Hematopoietic multipotent progenitor cell treated with erythropoietin and hydrocortisone succinate and interleukin-3 and kit ligand, for 15 days (in vitro differentiated cells): ENCODE measurements at regions not wholly inside any gene's neighbourhood (a gene's known extent, or its start where the extent isn't known, plus 50 kb on each side); places are given as distances from the start of the nearest gene placed in this dataset.

Source experiments
- DNase-seq: peaks from one replicate; pipeline ENCODE4 v3.0.0-alpha.2; 2015; ENCODE audit warnings: low spot score

GRCh38 chr1:182260516-182260915 is 131.1 kb downstream of the GLUL start:
- DNase-seq: no peak

DNA sequence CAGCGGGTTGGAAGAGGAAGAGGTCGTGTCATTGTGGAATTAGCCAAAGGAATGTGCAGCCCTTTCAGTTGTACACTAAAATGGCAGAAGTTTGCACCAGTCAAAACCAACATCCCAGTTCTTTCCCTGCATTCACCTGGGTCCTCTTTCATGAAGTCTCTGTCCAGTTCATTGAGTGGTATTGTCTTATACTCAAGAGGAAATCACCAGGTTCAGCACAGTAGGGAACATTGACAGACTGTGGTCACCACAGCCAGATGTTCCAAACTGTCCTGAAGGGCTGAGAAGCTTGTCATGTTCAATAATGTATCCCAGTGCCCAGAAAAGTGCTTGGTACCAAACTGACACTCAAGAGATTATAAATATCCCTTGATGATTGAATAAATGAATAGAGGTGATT is 131.6 kb downstream of the GLUL start:
- DNase-seq: peak; percentile 27

- peak; percentile 94 for DNase-seq
These were observed 132.2 kb downstream of the GLUL start for GRCh38 chr1:182259229-182259872.

GRCh38 chr1:182257369-182258063 is 134.1 kb downstream of the GLUL start:
- DNase-seq: peak; percentile 73

DNA sequence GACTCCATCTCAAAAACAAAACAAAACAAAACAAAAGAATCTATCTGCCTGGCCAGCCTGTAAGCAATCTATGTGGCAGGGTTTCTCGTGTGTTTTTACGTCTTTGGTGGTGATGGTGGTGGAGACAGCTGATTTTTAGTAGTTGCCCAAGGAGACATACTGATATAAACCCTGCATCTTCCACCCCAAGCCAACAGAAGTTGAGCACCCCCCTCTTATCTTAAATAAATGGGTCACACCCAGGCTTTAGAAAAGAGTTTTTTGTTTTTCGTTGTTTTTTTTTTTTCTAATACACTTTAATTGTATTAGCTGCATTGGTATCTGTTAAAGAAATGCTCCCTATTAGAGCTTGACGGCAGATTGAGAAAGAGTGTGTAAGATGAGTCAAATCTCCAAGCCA is 134.7 kb downstream of the GLUL start:
- no peak for DNase-seq

DNA sequence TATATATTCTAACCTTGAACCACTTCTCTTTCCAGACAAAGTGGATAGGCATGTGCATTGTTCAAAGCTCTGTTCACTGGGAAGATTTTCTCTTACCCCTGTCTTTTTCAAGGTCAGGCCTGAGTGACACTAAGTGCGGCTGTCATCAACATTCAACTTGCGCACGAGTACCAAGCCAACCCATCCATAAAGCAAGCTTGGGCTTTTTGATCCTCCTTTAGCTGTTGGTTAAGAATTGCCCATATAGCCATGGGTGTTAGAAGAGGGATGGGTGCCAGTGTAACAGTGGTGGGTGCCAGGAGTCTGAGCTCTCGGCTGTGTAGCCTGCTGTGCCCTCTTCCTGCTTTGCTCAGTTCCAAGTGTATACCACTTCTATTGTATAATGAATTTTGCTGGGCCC is 136.1 kb downstream of the GLUL start:
- DNase-seq: no peak

DNA sequence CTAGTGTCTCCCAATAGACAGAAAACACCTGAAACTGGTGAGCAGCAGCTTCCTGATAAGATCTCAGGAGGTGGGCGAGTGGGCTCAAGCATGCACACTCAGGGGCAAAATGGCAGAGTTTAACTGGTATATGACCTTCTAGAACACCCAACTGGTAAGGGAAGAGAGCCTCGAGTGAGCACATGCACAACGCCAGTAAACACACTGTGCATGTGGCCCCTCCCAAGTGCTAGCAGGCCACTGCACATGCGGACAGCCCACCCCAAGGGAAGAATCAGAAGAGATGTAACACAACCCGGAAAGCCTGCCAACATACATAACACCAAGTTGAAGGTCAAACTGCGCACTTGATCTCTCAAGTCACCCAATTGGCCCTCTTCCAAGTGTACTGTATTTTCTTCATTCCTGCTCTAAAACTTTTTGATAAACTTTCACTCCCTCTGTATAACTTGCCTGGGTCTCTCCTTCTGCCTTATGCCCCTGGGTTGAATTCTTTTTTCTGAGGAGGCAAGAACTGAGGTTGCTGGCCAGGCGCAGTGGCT is 138.2 kb downstream of the GLUL start:
- DNase-seq: peak; percentile 71

DNA sequence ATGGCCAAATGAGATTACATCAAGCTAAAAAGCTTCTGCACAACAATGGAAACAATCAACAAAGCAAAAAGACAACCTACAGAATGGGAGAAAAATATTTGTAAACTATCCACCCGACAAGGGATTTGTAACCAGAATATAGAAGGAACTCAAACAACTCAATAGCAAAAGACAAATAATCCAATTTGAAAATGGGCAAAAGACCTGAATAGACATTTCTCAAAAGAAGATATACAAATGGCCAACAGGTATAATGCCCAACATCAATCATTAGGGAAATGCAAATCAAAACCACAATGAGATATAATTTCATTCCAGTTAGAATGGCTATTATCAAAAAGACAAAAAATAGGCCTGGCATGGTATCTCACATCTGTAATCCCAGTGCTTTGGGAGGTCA is 140.0 kb downstream of the GLUL start:
- no peak for DNase-seq

GRCh38 chr1:182249201-182249676 is 142.4 kb downstream of the GLUL start:
- DNase-seq: peak; percentile 43

DNA sequence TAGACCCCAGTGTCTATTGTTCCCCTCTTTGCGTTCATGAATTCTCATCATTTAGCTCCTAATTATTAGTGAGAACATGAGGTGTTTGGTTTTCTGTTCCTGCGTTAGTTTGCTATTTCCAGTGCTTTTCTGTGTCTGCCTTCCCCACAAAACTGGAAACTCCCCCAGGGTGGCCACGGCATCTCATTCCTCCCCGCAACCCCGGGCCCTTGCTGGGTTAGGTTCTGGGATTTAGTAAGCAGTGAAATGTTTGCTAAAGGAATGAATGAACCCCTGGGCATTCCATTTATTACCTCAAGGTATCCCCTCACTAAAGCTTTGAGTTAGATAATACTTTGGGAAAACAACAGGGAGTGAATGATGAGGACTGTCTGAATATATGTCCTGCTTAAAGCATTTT is 142.9 kb downstream of the GLUL start:
- DNase-seq: no peak

- peak; percentile 47 for DNase-seq
These were observed 143.8 kb downstream of the GLUL start for GRCh38 chr1:182247813-182248212.

DNA sequence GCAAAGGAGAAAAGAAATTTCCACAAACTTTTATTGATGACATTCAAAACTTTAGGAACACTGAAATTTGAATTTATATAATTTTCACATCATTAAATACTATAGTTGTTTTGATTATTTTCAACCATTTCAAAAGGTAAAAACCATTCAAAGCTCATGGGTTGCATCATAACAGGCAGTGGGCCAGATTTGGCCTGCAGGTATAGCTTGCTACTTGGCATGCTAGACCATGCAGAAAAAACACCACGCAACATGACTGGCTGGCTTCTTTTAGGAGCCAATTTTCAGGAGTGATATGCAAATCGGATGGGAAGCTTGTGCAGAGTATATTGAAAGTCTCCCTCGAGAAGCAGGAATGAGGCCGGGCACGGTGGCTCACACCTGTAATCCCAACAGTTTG is 144.8 kb downstream of the GLUL start:
- no peak for DNase-seq

DNA sequence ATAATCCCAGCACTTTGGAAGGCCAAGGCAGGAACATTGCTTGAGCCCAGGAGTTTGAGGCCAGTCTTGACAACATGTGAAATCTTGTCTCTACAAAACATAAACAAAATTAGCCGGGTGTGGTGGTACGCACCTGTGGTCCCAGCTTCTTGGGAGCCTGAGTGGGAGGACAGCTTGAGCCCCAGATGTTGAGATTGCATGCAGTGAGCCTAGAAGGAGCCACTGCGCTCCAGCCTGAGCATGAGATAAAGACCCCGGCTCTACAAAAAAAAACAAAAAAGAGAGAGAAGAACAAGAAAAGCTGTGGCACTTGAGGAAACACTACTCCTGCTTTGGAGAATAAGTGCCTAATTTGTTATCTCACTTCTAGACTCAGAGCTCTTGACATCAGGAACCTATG is 146.6 kb downstream of the GLUL start:
- DNase-seq: no peak

GRCh38 chr1:182244451-182244850 is 147.1 kb downstream of the GLUL start:
- DNase-seq: no peak

DNA sequence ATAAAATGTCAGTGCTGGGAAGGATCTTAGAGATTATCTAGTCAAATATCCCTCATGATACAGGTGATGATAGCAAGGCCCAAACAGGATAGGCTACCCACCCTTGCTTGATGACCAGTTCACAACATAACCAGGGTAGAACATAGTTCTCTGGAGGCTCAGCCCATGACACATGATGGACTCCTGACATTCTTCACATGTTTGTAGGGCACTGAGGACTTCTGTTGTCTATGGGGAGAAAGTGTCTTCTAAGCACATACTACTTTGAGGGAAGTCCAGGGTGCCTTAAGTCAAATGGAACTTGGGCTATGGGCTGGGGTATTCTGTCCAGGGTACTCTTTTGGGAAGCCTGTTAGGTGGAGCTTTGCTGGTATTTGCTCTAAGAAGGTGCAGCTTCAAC is 148.9 kb downstream of the GLUL start:
- no peak for DNase-seq

GRCh38 chr1:182240085-182240484 is 151.5 kb downstream of the GLUL start:
- DNase-seq: no peak

- no peak for DNase-seq
These were observed 153.2 kb downstream of the GLUL start for GRCh38 chr1:182238421-182238820.

DNA sequence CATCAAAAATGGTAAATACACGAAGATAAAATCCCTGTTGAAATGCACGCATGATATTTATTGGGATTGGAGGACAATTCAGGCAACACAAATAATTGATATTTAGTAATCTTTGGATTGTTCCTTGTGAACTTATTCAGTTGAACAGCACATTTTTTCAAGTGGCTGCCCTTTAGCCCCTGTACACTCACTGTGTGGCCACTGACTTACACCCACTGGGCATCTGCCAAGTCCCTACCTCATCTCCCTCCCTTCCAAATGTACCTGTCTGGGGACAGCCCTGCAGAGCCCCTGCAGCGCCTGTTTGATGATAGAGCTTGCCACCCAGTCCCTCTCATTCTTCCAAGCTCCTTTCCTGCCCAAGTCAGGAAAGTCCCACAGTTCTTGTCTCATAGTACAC is 154.3 kb downstream of the GLUL start:
- peak; percentile 34 for DNase-seq

GRCh38 chr1:182236651-182237077 is 154.9 kb downstream of the GLUL start:
- no peak for DNase-seq

GRCh38 chr1:182235952-182236650 is 155.5 kb downstream of the GLUL start:
- DNase-seq: peak; percentile 94

GRCh38 chr1:182235604-182235951 is 156.0 kb downstream of the GLUL start:
- DNase-seq: no peak

- peak; percentile 55 for DNase-seq
These were observed 161.6 kb downstream of the GLUL start for GRCh38 chr1:182229921-182230491.

DNA sequence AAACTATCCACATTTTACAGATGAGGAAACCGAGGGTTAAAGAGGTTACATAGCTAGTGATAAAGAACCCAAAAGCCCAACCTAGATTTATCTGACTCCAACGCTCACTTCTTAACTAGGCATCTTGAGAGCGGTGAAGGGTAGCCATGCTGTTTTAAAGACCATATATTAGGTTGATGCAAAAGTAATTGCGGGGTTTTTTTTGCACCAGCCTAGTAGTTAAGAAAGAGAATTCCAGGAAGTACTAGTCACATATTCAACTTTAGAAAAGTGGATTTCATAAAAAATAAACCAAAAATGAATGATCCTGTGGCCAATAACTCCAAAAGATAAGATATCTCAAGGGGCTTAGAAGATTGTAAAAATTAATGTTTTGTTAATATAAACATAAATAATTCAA is 162.1 kb downstream of the GLUL start:
- DNase-seq: no peak
